ENCODE measurements at regions not wholly inside any gene's neighbourhood (a gene's known extent, or its start where the extent isn't known, plus 50 kb on each side); places are given as distances from the start of the nearest gene placed in this dataset.

DNA sequence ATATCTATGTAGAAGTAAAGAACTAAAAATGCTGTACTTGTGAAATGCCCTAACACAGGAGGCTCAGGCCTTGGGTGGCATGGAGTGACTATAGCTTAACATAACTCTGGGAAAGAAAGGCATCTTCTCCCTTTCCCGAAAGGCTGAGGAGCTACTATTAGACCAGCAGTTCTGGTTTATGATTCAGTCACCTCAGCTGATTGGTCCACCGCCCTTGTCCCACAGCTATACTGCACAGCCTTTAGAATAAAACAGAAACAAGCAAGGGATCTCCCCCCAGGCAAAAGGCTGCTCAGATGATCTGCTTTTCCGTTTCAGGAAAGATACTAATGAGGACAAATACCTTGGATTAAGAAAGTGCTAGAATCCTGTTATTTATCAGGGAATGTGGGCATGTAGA lies 171.3 kb downstream of the SNCA start:
- DNase-seq (ENCODE audit: low read depth in 2 of 2) = no peak

DNA sequence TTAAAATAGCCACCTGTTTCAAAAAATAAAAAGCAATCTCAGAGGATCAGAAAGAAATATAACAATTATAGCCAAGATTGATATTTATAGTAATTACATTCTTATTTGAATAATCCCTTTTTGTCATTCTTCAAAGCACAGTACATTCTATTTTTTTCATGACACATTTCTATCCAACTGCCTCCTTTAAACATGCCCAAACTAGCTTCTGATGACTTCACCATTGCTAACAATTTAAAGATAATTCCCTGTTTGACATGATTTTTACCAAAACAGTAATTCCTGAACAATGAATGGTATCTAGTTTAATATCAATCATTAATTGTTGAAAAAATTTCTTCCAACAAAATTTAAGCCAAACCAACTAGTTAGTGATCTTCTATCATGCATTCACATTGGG lies 172.4 kb downstream of the SNCA start:
- no peak for DNase-seq (ENCODE audit: low read depth in 2 of 2)

DNA sequence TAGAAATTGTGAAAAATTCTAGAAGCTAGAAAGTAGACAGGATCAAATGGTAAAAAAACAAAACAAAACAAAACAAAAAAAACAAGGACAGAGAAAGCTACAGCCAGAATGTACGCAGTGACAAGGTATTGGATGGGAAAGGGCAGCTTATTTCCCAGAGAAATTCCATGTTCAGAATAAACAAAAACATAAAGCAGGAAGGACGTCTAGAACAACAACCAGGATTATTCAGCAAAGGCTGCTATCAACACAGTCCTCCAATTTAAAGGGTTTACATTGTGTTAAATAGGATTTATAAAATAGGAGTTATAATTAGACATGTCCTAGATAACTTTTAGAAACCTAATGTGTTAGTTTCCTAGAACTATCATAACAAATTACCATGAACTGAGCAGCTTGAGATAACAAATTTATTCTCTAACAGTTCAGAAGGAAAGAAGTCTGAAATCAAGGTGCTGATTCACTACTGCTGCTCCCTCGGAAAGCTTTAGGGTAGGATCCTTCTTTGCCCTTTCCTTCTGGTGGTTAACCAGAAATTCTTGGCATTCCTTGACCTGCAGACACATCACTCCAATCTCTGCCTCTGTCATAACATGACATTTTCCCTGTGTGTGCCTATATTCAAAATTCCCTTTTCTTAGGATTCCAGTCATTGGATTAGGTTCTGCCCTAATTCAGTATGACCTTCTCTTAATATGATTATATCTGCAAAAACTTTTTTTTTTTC lies 175.6 kb downstream of the SNCA start:
- no peak for DNase-seq (ENCODE audit: low read depth in 2 of 2)

DNA sequence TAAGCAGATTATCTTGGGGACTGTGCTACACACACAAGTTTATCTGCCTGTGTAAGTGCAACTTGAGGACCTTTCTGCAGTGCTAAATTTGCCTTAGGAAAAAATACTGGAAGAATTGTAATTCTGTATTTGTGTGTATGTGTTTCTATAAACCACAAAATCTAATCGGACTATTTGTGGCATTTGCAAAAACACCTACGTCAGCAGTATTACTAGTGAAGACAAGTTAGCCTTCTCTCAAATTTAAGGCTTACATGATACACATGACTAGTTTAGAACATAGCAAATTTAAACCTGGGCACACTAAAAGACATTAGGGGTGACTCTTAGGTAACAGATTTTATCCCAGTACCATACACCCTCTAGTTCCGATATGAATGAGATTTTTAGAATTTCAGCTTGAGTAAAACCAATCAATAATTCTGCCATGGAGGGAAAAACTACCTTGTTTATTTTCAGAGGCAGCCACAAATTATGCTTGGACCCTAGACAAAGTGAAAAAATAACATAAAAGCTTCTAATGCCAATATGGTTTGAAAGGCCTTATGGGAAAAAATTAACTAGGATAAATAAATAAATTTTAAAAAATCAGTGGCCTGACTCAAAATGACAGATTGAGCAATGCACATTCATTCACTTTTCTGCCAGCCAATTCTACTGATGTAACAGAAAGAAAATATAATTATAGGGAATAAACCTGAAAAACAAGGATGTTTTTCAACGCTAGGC lies 176.4 kb downstream of the SNCA start:
- DNase-seq (ENCODE audit: low read depth in 2 of 2) = no peak

DNA sequence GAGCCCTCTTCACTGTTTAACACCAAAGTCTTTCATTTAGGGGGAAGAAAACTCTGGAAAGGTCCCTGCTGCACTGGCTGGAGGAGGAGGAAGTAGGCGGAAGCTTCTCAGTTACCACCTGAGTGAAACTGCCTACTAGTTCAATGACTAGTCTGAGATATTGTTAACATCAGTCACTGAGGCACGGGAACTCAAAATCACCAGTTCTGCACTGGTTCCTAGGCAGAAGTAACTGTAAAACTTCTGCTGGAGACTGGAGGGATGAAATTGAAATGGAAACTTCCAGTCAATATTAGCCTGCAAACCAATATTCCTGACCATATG lies 178.3 kb downstream of the SNCA start:
- no peak for DNase-seq (ENCODE audit: low read depth in 2 of 2)

DNA sequence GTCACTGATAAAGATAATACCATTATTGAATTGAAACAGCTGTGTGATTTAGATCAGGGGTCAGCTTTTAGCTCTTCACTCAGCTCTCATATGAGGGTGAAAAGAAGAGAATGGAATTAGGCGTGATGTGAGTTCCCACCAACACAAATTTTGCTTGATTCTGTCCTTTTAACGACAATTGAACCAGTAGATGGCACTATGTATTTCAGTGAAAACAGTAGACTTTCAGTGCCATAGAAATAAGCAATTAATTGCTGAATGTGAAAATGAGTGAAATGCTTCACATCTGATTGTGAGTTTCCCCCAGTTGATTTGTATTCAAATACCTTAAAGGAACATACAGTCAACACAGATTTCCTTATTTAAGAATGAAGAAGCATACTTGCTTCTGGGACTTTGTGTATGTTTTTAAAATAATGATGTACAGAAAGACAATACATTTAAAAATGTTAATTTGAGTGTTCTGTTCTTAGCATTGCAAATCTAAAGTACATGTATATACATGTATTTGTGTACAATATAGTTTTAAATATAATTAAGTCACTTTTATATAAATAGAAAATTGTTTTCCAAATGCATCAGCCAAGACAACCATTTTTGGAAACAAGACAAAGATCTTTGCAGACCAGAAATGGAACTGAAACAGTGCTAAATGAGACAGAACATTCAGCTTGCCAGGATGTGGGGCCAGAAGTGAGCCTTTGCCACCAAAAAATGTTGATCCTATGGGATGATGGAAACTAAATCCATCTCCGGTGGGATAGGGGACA lies 178.8 kb downstream of the SNCA start:
- DNase-seq (ENCODE audit: low read depth in 2 of 2) = no peak

DNA sequence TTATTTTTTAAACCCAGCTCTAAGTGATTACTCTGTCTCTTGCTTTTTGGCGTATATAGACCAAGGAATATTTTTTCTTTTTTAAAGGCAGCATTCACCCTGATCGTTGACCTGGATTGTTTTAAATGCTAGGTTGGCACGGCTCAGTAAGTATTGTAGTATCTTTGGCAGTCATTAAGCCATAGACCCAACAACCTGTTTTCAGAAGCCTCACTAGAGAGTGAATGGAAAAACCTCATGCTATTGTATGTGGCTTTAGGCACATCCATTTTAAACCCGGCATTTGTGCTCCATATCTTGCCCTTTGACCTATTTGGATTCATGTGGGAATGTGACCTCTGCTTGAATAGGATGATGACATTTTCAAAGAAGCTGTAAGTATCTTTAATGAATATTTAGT lies 183.9 kb downstream of the SNCA start:
- no peak for DNase-seq (ENCODE audit: low read depth in 2 of 2)

DNA sequence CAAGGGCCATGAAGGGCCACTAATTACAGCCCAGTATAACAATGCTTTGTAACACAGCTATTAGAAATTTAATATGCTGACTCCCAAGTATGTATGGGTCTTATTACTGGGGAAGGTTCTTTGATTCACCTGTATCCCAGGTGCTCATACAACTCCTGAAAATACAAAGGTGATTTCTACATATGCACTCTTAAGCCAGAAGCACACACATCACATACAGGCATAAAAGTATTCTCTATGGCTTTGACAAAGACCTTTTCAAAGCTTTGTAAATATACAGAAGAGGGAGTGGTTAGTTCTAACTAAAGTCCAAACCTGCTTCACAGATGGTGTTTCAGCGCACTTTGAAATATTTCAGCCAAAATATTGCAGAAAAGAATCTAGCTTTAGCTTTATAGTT lies 191.5 kb downstream of the SNCA start:
- DNase-seq (ENCODE audit: low read depth in 2 of 2) = no peak

DNA sequence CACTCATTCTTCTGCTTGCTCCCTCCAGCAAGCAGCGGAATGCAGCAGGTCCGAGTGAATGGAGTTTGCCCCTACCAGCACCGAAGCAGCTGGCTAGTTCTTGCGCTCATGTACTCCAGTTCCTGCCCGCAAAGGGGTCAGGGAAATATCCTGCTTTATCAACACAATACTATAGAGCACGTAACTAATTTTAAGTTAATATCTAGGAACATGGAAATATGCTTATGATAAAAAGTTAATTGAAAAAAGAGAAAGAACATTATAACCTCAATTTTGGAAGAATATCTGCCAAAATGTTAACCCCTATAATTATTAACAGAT lies 195.6 kb downstream of the SNCA start:
- DNase-seq (ENCODE audit: low read depth in 2 of 2) = no peak

DNA sequence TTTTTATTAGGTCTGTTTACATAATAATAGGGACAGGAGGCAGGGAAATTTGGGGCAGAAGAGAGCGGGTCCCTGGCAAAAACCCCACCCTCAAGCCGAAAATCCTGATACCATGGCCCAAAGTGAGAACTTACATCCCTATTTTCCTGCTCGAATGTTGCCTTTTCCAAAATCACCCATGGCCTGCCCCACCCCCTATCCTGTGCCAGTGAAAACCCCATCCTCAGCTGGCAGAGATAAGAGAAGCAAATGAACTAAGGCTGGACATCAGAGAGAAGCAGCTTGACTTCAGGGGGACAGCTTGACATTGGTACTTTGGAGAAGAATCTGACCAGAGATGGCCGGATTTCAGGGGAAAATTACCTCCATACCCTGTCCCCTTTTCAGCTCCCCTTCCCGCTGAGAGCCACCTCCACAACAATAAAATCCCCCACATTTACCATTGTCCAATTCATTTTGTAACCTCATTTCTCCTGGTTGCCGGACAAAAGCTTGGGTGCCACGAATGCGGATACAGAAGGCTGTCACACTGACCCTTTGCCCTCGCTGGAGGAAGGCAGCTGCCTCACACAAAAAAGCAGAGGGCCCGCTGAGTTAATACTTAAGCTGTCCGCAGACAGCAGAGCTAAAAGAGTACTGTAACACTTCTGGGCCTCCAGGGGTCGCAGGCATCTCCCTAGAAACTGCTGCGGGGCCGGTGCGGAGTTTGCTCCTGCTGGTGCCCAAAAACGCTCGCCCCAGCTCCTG lies 196.2 kb downstream of the SNCA start:
- no peak for DNase-seq (ENCODE audit: low read depth in 2 of 2)

DNA sequence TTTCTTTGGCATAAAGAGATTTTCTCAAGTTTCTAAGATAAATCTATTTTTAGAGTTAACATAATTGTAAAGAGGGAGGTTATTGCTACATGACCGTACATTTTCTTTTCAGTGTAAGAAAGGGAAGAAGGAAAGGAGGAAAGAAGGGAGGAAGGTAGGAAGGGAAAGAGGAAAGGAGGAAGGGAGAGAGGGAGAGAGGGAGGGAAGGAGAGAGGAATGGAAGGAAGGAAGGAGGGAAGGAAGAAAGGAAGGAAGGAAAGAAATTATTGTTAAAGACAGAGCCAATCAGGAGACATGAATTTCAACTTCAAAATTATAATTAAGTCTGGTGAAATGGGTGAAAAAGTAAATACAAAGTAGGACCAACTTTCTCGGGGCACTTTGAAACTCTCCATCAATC lies 197.6 kb downstream of the SNCA start:
- DNase-seq (ENCODE audit: low read depth in 2 of 2) = no peak

DNA sequence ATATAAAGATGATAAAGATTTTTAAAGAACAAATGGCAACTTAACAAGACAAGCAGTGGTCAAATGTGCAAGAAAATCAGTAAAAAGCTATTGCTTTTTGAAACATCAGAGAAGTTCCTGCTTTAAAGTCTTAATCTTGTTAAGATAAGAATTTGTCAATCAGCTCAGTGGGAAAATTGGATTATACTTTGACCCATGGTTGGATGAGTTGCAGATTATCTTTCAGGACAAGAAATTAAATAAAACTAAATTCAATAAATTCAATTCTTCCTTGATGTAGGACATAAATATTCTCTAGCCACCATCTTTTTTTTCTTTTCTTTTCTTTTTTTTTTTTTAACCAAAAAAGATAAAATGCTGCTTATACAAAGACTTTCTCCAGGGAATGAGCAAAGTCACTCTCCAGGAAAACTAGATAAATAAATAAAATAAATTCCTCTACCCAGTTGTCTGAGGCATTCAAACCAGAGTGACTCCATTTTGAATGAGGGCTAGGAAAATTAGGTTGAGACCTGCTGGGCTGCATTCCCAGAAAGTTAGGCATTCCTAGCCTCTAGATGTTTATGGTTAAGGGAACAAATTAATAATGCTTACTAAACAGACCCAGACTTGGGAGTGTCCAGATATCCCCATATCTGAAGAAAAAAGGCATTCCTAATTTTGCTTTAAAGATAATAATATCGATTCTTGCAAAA lies 211.2 kb downstream of the SNCA start:
- no peak for DNase-seq (ENCODE audit: low read depth in 2 of 2)

DNA sequence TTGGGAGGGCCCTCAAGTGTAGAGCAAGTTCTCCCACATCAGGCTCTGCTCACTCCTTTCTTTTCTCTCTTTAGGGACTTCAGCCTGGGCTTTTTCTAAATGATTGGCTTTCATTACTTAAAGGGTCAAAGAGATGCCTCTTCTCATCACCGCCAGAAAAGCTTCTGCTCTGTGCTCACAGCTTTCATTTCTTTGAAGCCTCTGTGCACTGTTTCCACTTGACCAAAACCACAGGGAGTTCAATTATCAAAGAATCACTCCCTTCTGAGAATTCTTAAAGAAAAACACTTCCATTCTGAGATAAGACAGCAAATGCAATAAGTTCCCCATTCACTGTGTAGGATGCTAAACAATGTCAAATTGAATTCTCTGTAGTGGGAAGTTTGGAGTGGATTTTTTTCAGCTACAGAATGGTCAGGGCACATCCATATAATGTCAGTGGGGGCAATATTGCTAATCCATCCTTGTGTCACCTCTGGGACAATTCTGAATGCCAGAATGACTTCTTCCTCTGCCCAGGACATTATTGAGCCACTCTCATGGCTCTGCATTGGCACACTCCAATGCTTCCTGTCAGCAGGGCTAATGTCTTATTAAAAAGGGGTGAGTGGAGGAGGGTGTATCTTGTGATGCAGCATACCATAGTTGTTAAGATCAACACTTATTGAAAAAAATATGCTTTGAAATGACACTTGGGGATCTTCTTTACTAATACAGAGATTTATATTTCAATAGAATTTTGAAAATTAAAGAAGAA lies 217.6 kb downstream of the SNCA start:
- DNase-seq (ENCODE audit: low read depth in 2 of 2) = no peak

DNA sequence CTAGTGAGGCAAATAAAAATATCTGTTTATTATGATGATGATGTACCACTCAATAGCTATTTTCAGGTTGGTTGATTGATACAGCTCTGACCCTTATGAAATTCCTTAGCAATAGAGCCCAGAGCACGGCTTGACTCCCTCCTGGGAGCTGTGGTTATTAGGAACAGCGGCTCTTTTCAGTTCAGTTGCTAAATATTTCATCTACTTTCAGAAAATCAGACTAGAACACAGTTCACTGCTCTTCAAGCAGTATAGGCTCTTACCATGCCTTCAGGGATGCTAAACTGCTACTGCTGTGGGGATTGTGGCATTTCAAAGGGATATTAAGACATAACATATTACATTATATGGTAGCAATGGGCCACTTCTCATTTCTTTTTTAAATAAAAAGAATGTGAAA lies 218.8 kb downstream of the SNCA start:
- no peak for DNase-seq (ENCODE audit: low read depth in 2 of 2)

DNA sequence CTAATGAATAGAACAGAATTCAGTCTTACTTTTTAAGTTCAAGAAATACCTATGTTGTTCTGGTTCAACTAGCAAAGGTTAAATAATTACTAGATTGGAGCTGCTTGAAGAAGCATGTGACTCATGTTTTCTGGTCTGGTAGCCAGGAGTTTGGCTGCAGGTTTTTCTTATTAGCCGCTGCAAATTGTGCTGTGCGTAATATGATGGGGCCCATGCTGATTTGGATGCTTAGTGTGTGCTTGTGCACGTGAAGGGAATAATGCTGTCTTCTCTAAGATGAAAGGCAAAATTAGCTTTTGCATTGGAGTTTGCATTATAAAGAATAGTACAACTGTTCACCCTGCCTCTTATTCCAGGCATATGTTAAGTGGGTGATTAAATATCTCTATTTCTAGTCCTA lies 219.6 kb downstream of the SNCA start:
- DNase-seq (ENCODE audit: low read depth in 2 of 2) = no peak

DNA sequence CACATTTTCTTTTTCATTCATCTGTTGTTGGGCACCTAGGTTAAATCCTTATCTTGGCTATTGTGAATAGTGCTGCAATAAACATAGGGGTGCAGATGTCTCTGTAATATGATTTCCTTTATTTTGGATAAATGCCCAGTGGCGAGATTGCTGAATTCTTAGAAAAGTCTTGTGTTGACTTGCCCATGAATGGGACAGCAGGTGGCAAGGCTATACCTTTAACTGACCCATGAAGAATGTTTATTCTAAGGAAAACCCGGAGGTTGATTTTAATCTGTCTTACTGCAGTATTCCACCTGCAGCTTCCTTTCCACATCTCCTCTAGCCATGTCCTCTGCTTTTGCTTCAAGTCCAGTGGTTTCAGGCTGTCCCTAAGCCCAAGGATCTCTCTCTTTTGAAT lies 220.6 kb downstream of the SNCA start:
- no peak for DNase-seq (ENCODE audit: low read depth in 2 of 2)

DNA sequence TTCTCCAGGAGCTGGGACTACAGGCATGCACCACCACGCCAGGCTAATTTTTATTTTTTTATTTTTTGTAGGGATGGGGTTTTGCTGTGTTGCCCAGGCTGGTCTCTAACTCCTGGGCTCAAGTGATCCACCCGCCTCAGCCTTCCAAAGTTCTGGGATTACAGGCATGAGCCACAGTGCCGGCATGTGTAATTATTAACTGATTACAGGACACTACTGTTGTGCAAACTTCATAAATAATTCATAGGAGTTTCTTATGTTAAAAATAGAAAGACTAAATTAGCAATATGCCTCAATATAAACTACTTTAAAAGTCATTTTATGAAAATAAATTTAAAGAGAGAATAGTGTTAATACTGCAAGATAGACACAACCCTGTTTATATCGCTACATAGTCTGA lies 221.9 kb downstream of the SNCA start:
- DNase-seq (ENCODE audit: low read depth in 2 of 2) = no peak

DNA sequence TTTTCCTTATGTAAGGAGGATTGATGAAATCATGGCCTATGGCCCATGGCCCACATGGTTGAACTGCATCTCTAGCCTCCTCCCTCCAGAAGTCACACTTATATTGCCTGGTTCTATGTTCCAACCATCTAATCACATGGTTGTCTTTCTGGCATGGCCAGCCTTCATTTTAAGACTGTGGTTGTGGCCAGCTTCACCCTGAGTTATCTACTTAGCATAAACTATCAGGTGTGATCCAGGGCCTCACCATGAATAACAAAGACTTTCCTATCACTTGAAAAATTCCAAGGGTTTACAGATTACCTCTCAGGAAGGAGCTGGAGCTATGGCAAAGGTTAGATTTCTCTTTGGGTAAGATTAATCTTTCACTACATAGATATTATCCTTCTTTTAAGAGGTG lies 222.8 kb downstream of the SNCA start:
- no peak for DNase-seq (ENCODE audit: low read depth in 2 of 2)

DNA sequence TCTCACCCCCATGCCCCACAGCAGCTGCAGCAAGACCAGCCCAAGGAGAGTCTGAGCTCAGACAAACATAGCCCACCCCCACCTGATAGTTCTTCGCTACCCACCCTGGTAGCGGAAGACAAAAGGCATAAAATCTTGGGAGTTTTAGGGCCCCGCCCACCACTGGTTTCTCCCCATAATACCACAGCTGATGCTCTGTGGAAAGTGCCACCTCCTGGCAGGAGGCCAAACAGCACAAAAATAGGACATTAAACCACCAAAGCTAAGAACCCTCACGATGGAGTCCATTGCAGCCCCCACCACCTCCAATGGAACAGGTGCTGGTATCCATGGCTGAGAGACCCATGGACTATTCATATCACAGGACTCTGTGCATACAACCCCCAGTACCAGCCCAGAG lies 226.7 kb downstream of the SNCA start:
- no peak for DNase-seq (ENCODE audit: low read depth in 2 of 2)

DNA sequence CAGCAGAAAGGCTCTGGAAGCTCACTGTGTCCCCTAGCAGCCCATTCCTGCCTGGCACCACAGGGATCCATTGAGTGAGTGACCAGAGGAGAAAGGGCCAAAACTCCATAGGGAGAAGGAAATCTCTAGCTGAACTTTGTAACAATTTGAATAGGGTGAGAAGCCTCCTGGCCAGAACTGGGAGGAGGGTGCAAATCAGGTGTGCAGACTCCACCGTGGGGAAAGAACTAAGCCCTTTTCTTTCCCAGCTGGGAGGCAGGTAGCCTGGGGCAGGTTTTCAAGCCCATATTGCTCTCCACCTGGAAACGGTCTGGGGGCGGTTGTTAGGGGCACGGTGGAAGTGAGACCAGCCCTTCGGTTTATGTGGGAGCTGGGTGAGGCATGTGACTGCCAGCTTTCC lies 227.2 kb downstream of the SNCA start:
- DNase-seq (ENCODE audit: low read depth in 2 of 2) = no peak

DNA sequence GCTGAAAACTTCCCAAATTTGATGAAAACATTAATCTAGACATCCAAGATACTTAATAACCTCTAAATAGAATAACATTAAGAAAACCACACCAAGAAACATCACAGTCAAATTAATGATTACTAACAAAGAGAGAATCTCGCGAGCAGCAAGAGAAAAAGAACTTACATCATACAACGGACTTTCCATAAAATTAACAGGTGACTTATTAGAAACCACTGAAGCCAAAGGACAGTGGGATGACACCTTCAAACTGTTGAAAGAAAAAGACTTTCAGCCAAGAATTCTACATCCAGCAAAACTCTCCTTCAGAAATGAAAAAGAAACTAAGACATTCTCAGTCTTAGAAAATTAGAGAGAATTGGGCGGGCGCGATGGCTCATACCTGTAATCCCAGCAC lies 232.0 kb downstream of the SNCA start:
- DNase-seq (ENCODE audit: low read depth in 2 of 2) = no peak

Data from stimulated activated CD8-positive, alpha-beta memory T cell treated with anti-CD3 and anti-CD28 coated beads, Interleukin-15, amount 100 ng/mL, for 4 hours (primary cell).